AG04450 (cell line): ENCODE measurements at regions not wholly inside any gene's neighbourhood (a gene's known extent, or its start where the extent isn't known, plus 50 kb on each side); places are given as distances from the start of the nearest gene placed in this dataset.
"Not testable (repeated sequence)": the region's sequence is repeated elsewhere in the genome, so short reads cannot be mapped to it uniquely, and the experiment has no call there.

Experiments used
- CTCF ChIA-PET: fragments of 300-600, 350-600 bp; formaldehyde crosslinking; extraction: SDS; loops from one replicate; lab custom pipeline; 2022; ENCODE audit warnings: antibody characterized with exemption, inconsistent platforms; lab: Charles Lee
- POLR2A ChIA-PET: fragments of 350-600 bp; formaldehyde crosslinking; extraction: SDS; loops from one replicate; lab custom pipeline; 2021; ENCODE audit warnings: antibody characterized with exemption, inconsistent platforms; lab: Yijun Ruan, JAX
- DNase-seq: peaks from one replicate; pipeline ENCODE4 v3.0.0-alpha.2; 2011; ENCODE audit warnings: low read depth, low spot score
- H3K27ac ChIP-seq: one replicate; pipeline ENCODE4 v1.5.1; 2012; ENCODE audit warnings: low read depth, low read length, control low read depth
- H3K27me3 ChIP-seq: one replicate; pipeline ENCODE4 v1.6.0; 2012; ENCODE audit warnings: low read length; ENCODE audit not compliant: control insufficient read depth, insufficient read depth
- H3K4me3 ChIP-seq: 2 replicates; pipeline ENCODE4 v1.5.1; 2011; ENCODE audit warnings: mild to moderate bottlenecking, low read depth, low read length, control low read depth
- H3K9me3 ChIP-seq: 2 replicates; pipeline ENCODE4 v1.5.1; 2012; ENCODE audit warnings: low read length; ENCODE audit not compliant: control insufficient read depth, insufficient read depth
- CTCF ChIP-seq: IDR thresholded peaks from 2 replicates; pipeline ENCODE4 v1.5.1; 2011; ENCODE audit warnings: low read depth, low read length, control low read depth, inconsistent platforms

GRCh38 chr4:75207902-75208301, 275.0 kb downstream of the PARM1 start:
- Histone ChIP-seq H3K9me3 (no peaks in the 10 kb centered on the region), H3K27ac (no peak overlapping the region), H3K4me3 (no peak overlapping the region), H3K27me3 (no peaks in the 10 kb centered on the region)
- no peak for DNase-seq
- TF ChIP-seq CTCF: no peak
- ChIA-PET POLR2A (no interaction called here), CTCF (no interaction called here)

- Histone ChIP-seq H3K9me3 (no peaks in the 10 kb centered on the region), H3K27me3 (no peaks in the 10 kb centered on the region), H3K4me3 (no peak overlapping the region), H3K27ac (no peak overlapping the region)
- ChIA-PET CTCF (no interaction called here), POLR2A (no interaction called here)
- TF ChIP-seq CTCF: no peak
- no peak for DNase-seq
These were observed 262.2 kb downstream of the PARM1 start for GRCh38 chr4:75195111-75195510.

- POLR2A ChIA-PET: no interaction called here
- CTCF ChIA-PET: no interaction called here
- H3K27ac ChIP-seq: no peak overlapping the region
- no peaks in the 10 kb centered on the region for H3K27me3 ChIP-seq
- H3K4me3 ChIP-seq: no peak overlapping the region
- TF ChIP-seq CTCF: no peak
- H3K9me3 ChIP-seq: no peaks in the 10 kb centered on the region
- DNase-seq: no peak
These were observed 261.3 kb downstream of the PARM1 start for GRCh38 chr4:75194180-75194579.

GRCh38 chr4:75192182-75192581, 259.3 kb downstream of the PARM1 start:
- H3K4me3 ChIP-seq, POLR2A ChIA-PET, CTCF ChIA-PET, DNase-seq, H3K27ac ChIP-seq, H3K27me3 ChIP-seq, H3K9me3 ChIP-seq: not testable (repeated sequence)

- ChIA-PET CTCF (no interaction called here), POLR2A (no interaction called here)
- Histone ChIP-seq H3K9me3 (no peaks in the 10 kb centered on the region), H3K4me3 (no peak overlapping the region), H3K27me3 (no peaks in the 10 kb centered on the region), H3K27ac (no peak overlapping the region)
- TF ChIP-seq CTCF: no peak
- no peak for DNase-seq
These were observed 256.9 kb downstream of the PARM1 start for GRCh38 chr4:75189711-75190335.
